Cardiac septum (tissue), 1 donor: ENCODE measurements at regions not wholly inside any gene's neighbourhood (a gene's known extent, or its start where the extent isn't known, plus 50 kb on each side); places are given as distances from the start of the nearest gene placed in this dataset.
"Not testable (repeated sequence)": the region's sequence is repeated elsewhere in the genome, so short reads cannot be mapped to it uniquely, and the experiment has no call there.

Source experiments
- DNase-seq: peaks from one replicate; pipeline ENCODE4 v3.0.0-alpha.2; 2020; ENCODE audit warnings: low spot score
- intact Hi-C: fragments of 100-400 bp; cut with DNase I; formaldehyde crosslinking; loops from one replicate; pipeline ENCODE4 v1.14.0; 2022
- donor health status: DM: no; HTN: no; CAD: no.

GRCh38 chr6:23826572-23826971, 299.4 kb upstream of the NRSN1 start:
- intact Hi-C loops: no loop called here
- no peak for DNase-seq

- DNase-seq: no peak
- intact Hi-C loops: no loop called here
These were observed 297.2 kb upstream of the NRSN1 start for GRCh38 chr6:23828861-23829260.

GRCh38 chr6:23841116-23841515, 284.9 kb upstream of the NRSN1 start:
- intact Hi-C loops: no loop called here
- DNase-seq: no peak

GRCh38 chr6:23842760-23843159, 283.3 kb upstream of the NRSN1 start:
- DNase-seq: no peak

GRCh38 chr6:23851522-23851921, 274.5 kb upstream of the NRSN1 start:
- DNase-seq: no peak
- intact Hi-C loops: no loop called here

More at GRCh38 chr6:23842760-23843159, 283.3 kb upstream of the NRSN1 start:
- intact Hi-C loops: no loop called here

- DNase-seq, intact Hi-C loops: not testable (repeated sequence)
These were observed 272.4 kb upstream of the NRSN1 start for GRCh38 chr6:23853566-23854133.

GRCh38 chr6:23854154-23854553, 271.9 kb upstream of the NRSN1 start:
- intact Hi-C loops, DNase-seq: not testable (repeated sequence)

- no peak for DNase-seq
- intact Hi-C loops: no loop called here
These were observed 270.4 kb upstream of the NRSN1 start for GRCh38 chr6:23855497-23856116.

- DNase-seq: no peak
- intact Hi-C loops: no loop called here
These were observed 255.5 kb upstream of the NRSN1 start for GRCh38 chr6:23870496-23870895.

GRCh38 chr6:23873161-23873560, 252.9 kb upstream of the NRSN1 start:
- no peak for DNase-seq
- intact Hi-C loops: no loop called here

- no peak for DNase-seq
- intact Hi-C loops: no loop called here
These were observed 251.0 kb upstream of the NRSN1 start for GRCh38 chr6:23875006-23875405.

GRCh38 chr6:23879816-23880215, 246.2 kb upstream of the NRSN1 start:
- intact Hi-C loops: no loop called here
- DNase-seq: no peak

GRCh38 chr6:23890543-23891227, 235.3 kb upstream of the NRSN1 start:
- intact Hi-C loops: no loop called here
- no peak for DNase-seq

GRCh38 chr6:23905133-23905815, 220.7 kb upstream of the NRSN1 start:
- intact Hi-C loops: no loop called here

GRCh38 chr6:23910420-23910819, 215.6 kb upstream of the NRSN1 start:
- DNase-seq: no peak
- intact Hi-C loops: no loop called here

More at GRCh38 chr6:23905133-23905815, 220.7 kb upstream of the NRSN1 start:
- no peak for DNase-seq

GRCh38 chr6:23927935-23928334, 198.1 kb upstream of the NRSN1 start:
- intact Hi-C loops: no loop called here
- no peak for DNase-seq

- intact Hi-C loops: no loop called here
- no peak for DNase-seq
These were observed 196.8 kb upstream of the NRSN1 start for GRCh38 chr6:23929201-23929600.

GRCh38 chr6:23940466-23940865, 185.5 kb upstream of the NRSN1 start:
- no peak for DNase-seq
- intact Hi-C loops: no loop called here

GRCh38 chr6:23951691-23952090, 174.3 kb upstream of the NRSN1 start:
- intact Hi-C loops: no loop called here
- no peak for DNase-seq

GRCh38 chr6:23952245-23952644, 173.8 kb upstream of the NRSN1 start:
- intact Hi-C loops: no loop called here
- DNase-seq: no peak

- no peak for DNase-seq
- intact Hi-C loops: no loop called here
These were observed 172.0 kb upstream of the NRSN1 start for GRCh38 chr6:23953976-23954375.
